Sigmoid colon (tissue), 4 donors: ENCODE measurements at regions not wholly inside any gene's neighbourhood (a gene's known extent, or its start where the extent isn't known, plus 50 kb on each side); places are given as distances from the start of the nearest gene placed in this dataset.

ENCODE experiments used
- EP300 ChIP-seq, 4 donors: sonication (generic); formaldehyde crosslinking; IDR thresholded peaks; one replicate each; pipeline ENCODE4 v1.6.1; 2017; ENCODE audit warnings: antibody characterized with exemption in 4 of 4
- POLR2A ChIP-seq, 2 donors: fragments of 450-650 bp; IDR thresholded peaks; one replicate each; pipeline ENCODE4 v1.6.1; 2016; ENCODE audit warnings: antibody characterized with exemption in 2 of 2, mild to moderate bottlenecking in 2 of 2, moderate library complexity in 2 of 2
- TF ChIP-seq, protein P1 (sequence below), 4 experiments: fragments of 450-650 bp in 3 of 4; fragments of 200-600 bp in 1 of 4; IDR thresholded peaks; one replicate each; pipeline ENCODE4 v1.5.1; 2016 to 2019; ENCODE audit warnings: antibody characterized with exemption in 4 of 4, mild to moderate bottlenecking in 3 of 4, moderate library complexity in 2 of 4

DNA sequence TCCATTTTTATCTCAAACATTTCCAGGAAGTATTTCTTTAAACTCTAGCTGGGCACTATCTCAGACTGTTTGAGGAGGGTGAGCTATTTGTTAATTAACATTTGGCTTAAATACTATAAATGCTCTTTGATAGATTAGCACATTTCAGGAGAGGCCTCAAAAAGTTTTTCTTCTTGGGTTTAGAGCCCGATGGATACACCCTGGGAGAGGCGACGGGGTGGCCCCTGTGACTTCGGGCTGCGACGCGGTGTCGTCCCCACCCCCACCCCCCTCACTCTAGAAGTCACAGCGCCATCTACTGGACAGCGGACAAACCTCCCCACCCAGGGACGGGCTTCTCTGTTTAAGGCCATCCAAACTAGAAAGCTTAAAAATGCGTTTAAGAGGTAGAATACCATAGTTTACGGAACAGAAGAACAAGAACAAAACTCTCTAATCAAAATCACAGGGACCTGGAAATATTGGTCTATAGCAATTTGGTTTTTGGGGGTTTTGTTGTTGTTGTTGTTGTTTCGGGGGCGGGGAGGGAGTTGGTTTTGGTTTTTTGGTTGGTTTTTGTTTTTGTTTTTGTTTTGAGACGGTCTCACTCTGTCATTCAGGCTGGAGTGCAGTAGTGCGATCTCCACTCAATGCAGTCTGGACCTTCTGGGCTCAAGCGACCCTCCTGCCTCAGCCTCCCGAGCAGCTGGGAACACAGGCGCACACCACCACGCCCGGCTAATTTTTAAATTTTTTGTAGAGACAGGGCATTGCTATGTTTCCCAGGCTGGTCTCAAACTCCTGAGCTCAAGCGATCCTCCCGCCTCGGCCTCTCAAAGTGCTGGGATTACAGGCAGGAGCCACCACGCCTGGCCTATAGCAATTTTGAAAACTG, 254.4 kb downstream of the C16orf95 start:
- TF ChIP-seq, protein P1, sequence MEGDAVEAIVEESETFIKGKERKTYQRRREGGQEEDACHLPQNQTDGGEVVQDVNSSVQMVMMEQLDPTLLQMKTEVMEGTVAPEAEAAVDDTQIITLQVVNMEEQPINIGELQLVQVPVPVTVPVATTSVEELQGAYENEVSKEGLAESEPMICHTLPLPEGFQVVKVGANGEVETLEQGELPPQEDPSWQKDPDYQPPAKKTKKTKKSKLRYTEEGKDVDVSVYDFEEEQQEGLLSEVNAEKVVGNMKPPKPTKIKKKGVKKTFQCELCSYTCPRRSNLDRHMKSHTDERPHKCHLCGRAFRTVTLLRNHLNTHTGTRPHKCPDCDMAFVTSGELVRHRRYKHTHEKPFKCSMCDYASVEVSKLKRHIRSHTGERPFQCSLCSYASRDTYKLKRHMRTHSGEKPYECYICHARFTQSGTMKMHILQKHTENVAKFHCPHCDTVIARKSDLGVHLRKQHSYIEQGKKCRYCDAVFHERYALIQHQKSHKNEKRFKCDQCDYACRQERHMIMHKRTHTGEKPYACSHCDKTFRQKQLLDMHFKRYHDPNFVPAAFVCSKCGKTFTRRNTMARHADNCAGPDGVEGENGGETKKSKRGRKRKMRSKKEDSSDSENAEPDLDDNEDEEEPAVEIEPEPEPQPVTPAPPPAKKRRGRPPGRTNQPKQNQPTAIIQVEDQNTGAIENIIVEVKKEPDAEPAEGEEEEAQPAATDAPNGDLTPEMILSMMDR (IDR thresholded peaks at IDR 0.05): peak; percentile 34 to 78 (median 54)
- no peak for TF ChIP-seq POLR2A (IDR thresholded peaks at IDR 0.05)
- TF ChIP-seq EP300 (IDR thresholded peaks at IDR 0.05): no peak
